ENCODE measurements at regions not wholly inside any gene's neighbourhood (a gene's known extent, or its start where the extent isn't known, plus 50 kb on each side); places are given as distances from the start of the nearest gene placed in this dataset.

DNA sequence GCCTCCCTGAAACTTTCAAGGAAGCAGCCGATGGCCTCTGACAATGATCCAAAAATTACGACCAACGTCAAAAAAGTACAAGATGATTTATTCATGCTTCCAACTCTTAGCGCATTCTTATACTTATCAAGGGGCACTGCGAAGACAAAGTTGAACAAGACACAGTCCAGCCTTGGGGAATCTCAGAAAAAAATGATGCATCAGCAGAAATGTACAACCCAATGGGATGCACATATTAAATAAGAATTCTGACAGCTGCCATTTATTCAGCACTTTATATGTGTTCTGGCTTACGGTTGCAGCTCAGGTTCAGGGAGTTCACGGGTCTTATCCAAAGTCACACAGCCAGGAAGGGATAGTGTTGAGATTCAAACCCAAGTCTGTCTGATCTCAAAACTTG lies 96.0 kb upstream of the CPLX2 start:
- Histone ChIP-seq H3K4me3 (replicated peaks; ENCODE audit: insufficient read depth, low read length) (no peak overlapping the region), H3K27ac (replicated peaks) (no peak overlapping the region), H3K27me3 (ENCODE audit: insufficient read depth, poor library complexity, severe bottlenecking) (peaks cover 27% of the 10 kb centered on the region)
- no peak for DNase-seq (ENCODE audit: low read depth in 1 of 2, low spot score in 1 of 2)
- TF ChIP-seq POLR2AphosphoS5 (IDR thresholded peaks at IDR 0.05; ENCODE audit: low read depth), result no peak
- TF ChIP-seq SPI1 (IDR thresholded peaks at IDR 0.05; ENCODE audit: borderline replicate concordance, low read depth), result no peak
- no peak for TF ChIP-seq CTCF (IDR thresholded peaks at IDR 0.05; ENCODE audit: insufficient read depth, low read length)
- TF ChIP-seq GABPA (IDR thresholded peaks at IDR 0.05; ENCODE audit: low read depth), result no peak
- TF ChIP-seq, protein P1, sequence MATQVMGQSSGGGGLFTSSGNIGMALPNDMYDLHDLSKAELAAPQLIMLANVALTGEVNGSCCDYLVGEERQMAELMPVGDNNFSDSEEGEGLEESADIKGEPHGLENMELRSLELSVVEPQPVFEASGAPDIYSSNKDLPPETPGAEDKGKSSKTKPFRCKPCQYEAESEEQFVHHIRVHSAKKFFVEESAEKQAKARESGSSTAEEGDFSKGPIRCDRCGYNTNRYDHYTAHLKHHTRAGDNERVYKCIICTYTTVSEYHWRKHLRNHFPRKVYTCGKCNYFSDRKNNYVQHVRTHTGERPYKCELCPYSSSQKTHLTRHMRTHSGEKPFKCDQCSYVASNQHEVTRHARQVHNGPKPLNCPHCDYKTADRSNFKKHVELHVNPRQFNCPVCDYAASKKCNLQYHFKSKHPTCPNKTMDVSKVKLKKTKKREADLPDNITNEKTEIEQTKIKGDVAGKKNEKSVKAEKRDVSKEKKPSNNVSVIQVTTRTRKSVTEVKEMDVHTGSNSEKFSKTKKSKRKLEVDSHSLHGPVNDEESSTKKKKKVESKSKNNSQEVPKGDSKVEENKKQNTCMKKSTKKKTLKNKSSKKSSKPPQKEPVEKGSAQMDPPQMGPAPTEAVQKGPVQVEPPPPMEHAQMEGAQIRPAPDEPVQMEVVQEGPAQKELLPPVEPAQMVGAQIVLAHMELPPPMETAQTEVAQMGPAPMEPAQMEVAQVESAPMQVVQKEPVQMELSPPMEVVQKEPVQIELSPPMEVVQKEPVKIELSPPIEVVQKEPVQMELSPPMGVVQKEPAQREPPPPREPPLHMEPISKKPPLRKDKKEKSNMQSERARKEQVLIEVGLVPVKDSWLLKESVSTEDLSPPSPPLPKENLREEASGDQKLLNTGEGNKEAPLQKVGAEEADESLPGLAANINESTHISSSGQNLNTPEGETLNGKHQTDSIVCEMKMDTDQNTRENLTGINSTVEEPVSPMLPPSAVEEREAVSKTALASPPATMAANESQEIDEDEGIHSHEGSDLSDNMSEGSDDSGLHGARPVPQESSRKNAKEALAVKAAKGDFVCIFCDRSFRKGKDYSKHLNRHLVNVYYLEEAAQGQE (IDR thresholded peaks at IDR 0.05; ENCODE audit: insufficient replicate concordance, low read depth), result no peak

DNA sequence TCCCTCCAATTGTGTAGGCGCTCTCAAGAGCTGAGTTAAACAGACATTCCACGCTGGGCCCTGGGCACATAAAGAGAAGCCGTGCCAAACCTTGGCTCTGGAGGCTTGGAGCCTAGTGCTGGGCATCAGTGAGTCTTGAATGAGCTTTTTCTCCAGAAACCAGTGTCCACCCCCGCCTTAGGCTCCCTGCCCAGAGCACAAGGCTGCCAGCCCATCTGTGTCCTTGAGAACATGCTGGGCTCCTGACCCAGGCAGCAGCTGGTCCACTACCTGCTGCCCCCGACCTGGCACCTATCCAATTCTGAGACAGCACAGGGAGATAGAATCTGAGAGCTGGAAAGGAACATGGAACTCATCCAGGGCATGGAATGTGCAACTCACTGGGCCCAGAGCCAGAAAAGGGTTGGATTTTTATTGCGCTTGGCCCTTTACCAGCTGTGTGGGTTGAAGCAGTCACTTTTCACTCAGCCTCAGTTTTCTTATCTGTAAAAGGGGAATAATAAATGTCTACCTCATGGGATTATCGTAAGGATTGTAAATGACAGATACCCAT lies 92.4 kb upstream of the CPLX2 start:
- DNase-seq (ENCODE audit: low read depth in 1 of 2, low spot score in 1 of 2), result no peak
- TF ChIP-seq SPI1 (IDR thresholded peaks at IDR 0.05; ENCODE audit: borderline replicate concordance, low read depth) (no peak), GABPA (IDR thresholded peaks at IDR 0.05; ENCODE audit: low read depth) (no peak), POLR2AphosphoS5 (IDR thresholded peaks at IDR 0.05; ENCODE audit: low read depth) (no peak), CTCF (IDR thresholded peaks at IDR 0.05; ENCODE audit: insufficient read depth, low read length) (no peak)
- TF ChIP-seq, protein P1 (IDR thresholded peaks at IDR 0.05; ENCODE audit: insufficient replicate concordance, low read depth), result no peak
- Histone ChIP-seq H3K27ac (replicated peaks) (no peak overlapping the region), H3K4me3 (replicated peaks; ENCODE audit: insufficient read depth, low read length) (no peak overlapping the region), H3K27me3 (ENCODE audit: insufficient read depth, poor library complexity, severe bottlenecking) (peaks cover 10% of the 10 kb centered on the region)

DNA sequence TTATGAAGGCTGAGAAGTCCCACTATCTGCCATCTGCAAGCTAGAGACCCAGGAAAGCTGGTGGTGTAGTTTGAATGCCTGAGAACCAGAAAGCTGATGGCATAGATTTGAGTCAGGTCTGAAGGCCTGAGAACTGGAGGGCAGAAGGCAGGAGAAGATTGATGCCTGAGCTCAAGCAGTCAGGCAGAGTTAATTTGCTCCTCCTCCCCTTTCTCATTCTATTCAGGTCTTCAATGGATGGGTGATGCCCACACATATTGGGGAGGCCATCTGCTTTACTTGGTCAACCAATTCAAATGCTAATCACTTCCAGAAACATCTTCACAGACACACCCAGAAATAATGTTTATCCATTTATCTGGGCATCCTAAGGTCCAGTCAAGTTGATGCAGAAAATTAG lies 87.6 kb upstream of the CPLX2 start:
- H3K27ac ChIP-seq (replicated peaks), result no peak overlapping the region
- DNase-seq (ENCODE audit: low read depth in 1 of 2, low spot score in 1 of 2), result no peak
- no peaks in the 10 kb centered on the region for H3K27me3 ChIP-seq (ENCODE audit: insufficient read depth, poor library complexity, severe bottlenecking)
- no peak for TF ChIP-seq CTCF (IDR thresholded peaks at IDR 0.05; ENCODE audit: insufficient read depth, low read length)
- TF ChIP-seq GABPA (IDR thresholded peaks at IDR 0.05; ENCODE audit: low read depth), result no peak
- TF ChIP-seq, protein P1 (IDR thresholded peaks at IDR 0.05; ENCODE audit: insufficient replicate concordance, low read depth), result no peak
- TF ChIP-seq SPI1 (IDR thresholded peaks at IDR 0.05; ENCODE audit: borderline replicate concordance, low read depth), result no peak
- no peak overlapping the region for H3K4me3 ChIP-seq (replicated peaks; ENCODE audit: insufficient read depth, low read length)
